ENCODE measurements at regions not wholly inside any gene's neighbourhood (a gene's known extent, or its start where the extent isn't known, plus 50 kb on each side); places are given as distances from the start of the nearest gene placed in this dataset.

GRCh38 chr16:85362443-85362842, 250.2 kb upstream of the CIBAR2 start:
- Histone ChIP-seq H3K9ac (ENCODE audit: low read length) (no peak overlapping the region), H3K9me3 (ENCODE audit: insufficient read depth, low read length) (no peaks in the 10 kb centered on the region), H4K20me1 (ENCODE audit: insufficient read depth, low read length) (no peaks in the 10 kb centered on the region), H3K4me2 (ENCODE audit: low read length) (no peak overlapping the region), H3K27ac (ENCODE audit: low read length) (no peak overlapping the region), H3K79me2 (ENCODE audit: low read length) (no peaks in the 10 kb centered on the region), H3K36me3 (replicated peaks; ENCODE audit: low read depth, low read length) (no peaks in the 10 kb centered on the region), H3K4me3 (ENCODE audit: low read length) (no peak overlapping the region), H3K4me1 (ENCODE audit: low read length) (no peaks in the 10 kb centered on the region), H3K27me3 (ENCODE audit: low read depth, low read length) (peaks cover 7% of the 10 kb centered on the region; the same call in 1 of the 2 replicates), H2AFZ (ENCODE audit: low read depth, low read length) (no peak overlapping the region)
- TF ChIP-seq CTCF (IDR thresholded peaks at IDR 0.05; ENCODE audit: low read depth, low read length) (no peak), EZH2phosphoT487 (IDR thresholded peaks at IDR 0.05; ENCODE audit: low read depth) (no peak)

- Histone ChIP-seq H4K20me1 (ENCODE audit: insufficient read depth, low read length) (no peaks in the 10 kb centered on the region), H3K9ac (ENCODE audit: low read length) (no peak overlapping the region), H3K4me1 (ENCODE audit: low read length) (no peaks in the 10 kb centered on the region), H3K79me2 (ENCODE audit: low read length) (no peaks in the 10 kb centered on the region), H3K36me3 (replicated peaks; ENCODE audit: low read depth, low read length) (no peaks in the 10 kb centered on the region), H3K4me2 (ENCODE audit: low read length) (no peak overlapping the region), H3K27me3 (ENCODE audit: low read depth, low read length) (peaks cover 7% of the 10 kb centered on the region; the same call in 1 of the 2 replicates), H3K9me3 (ENCODE audit: insufficient read depth, low read length) (no peaks in the 10 kb centered on the region), H3K27ac (ENCODE audit: low read length) (no peak overlapping the region), H2AFZ (ENCODE audit: low read depth, low read length) (no peak overlapping the region), H3K4me3 (ENCODE audit: low read length) (no peak overlapping the region)
- TF ChIP-seq CTCF (IDR thresholded peaks at IDR 0.05; ENCODE audit: low read depth, low read length), result no peak
These were observed 249.7 kb upstream of the GSE1 start for GRCh38 chr16:85363427-85363826.

GRCh38 chr16:85363881-85364280, 249.2 kb upstream of the GSE1 start:
- Histone ChIP-seq H3K79me2 (ENCODE audit: low read length) (no peaks in the 10 kb centered on the region), H3K4me1 (ENCODE audit: low read length) (no peaks in the 10 kb centered on the region)

GRCh38 chr16:85364323-85365040, 248.6 kb upstream of the GSE1 start:
- TF ChIP-seq EZH2phosphoT487 (IDR thresholded peaks at IDR 0.05; ENCODE audit: low read depth) (no peak), CTCF (IDR thresholded peaks at IDR 0.05; ENCODE audit: low read depth, low read length) (no peak)
- H2AFZ ChIP-seq (ENCODE audit: low read depth, low read length), result no peak overlapping the region
- H3K9ac ChIP-seq (ENCODE audit: low read length), result no peak overlapping the region
- H4K20me1 ChIP-seq (ENCODE audit: insufficient read depth, low read length), result no peaks in the 10 kb centered on the region
- H3K9me3 ChIP-seq (ENCODE audit: insufficient read depth, low read length), result no peaks in the 10 kb centered on the region
- no peak overlapping the region for H3K4me2 ChIP-seq (ENCODE audit: low read length)
- H3K4me1 ChIP-seq (ENCODE audit: low read length), result no peaks in the 10 kb centered on the region
- no peaks in the 10 kb centered on the region for H3K36me3 ChIP-seq (replicated peaks; ENCODE audit: low read depth, low read length)
- no peaks in the 10 kb centered on the region for H3K79me2 ChIP-seq (ENCODE audit: low read length)
- H3K27ac ChIP-seq (ENCODE audit: low read length), result no peak overlapping the region
- no peak overlapping the region for H3K4me3 ChIP-seq (ENCODE audit: low read length)
- H3K27me3 ChIP-seq (ENCODE audit: low read depth, low read length), result peaks cover 17% of the 10 kb centered on the region

More at GRCh38 chr16:85363881-85364280, 249.2 kb upstream of the GSE1 start:
- no peak for TF ChIP-seq EZH2phosphoT487 (IDR thresholded peaks at IDR 0.05; ENCODE audit: low read depth)
- TF ChIP-seq CTCF (IDR thresholded peaks at IDR 0.05; ENCODE audit: low read depth, low read length), result no peak
- Histone ChIP-seq H3K4me3 (ENCODE audit: low read length) (no peak overlapping the region), H2AFZ (ENCODE audit: low read depth, low read length) (no peak overlapping the region), H3K27me3 (ENCODE audit: low read depth, low read length) (peaks cover 11% of the 10 kb centered on the region), H4K20me1 (ENCODE audit: insufficient read depth, low read length) (no peaks in the 10 kb centered on the region), H3K9ac (ENCODE audit: low read length) (no peak overlapping the region), H3K36me3 (replicated peaks; ENCODE audit: low read depth, low read length) (no peaks in the 10 kb centered on the region), H3K27ac (ENCODE audit: low read length) (no peak overlapping the region), H3K4me2 (ENCODE audit: low read length) (no peak overlapping the region), H3K9me3 (ENCODE audit: insufficient read depth, low read length) (no peaks in the 10 kb centered on the region)
